HepG2 (cell line): ENCODE measurements at regions not wholly inside any gene's neighbourhood (a gene's known extent, or its start where the extent isn't known, plus 50 kb on each side); places are given as distances from the start of the nearest gene placed in this dataset.

ENCODE experiments used
- ATAC-seq: fragments of 200-7000 bp; cut with Tn5 transposase; 3 replicates; pipeline ENCODE4 v1.9.1; 2020; ENCODE audit warnings: mild to moderate bottlenecking, moderate library complexity
- BruUV-seq: library from RNA; stranded (reverse); fragments of 400-500 nt; replicated peaks from 2 replicates; lab custom pipeline; 2021; lab: Mats Ljungman, UMichigan
- CTCF ChIA-PET: fragments of 300-600 bp; formaldehyde crosslinking; extraction: SDS; loops from one replicate; lab custom pipeline; 2021; ENCODE audit warnings: low total read pairs, inconsistent platforms, low intra/inter-chr PET ratio; lab: Yijun Ruan, JAX
- POLR2A ChIA-PET: fragments of 350-600 bp; sonication (Branson Sonifier 250); formaldehyde crosslinking; loops from one replicate; lab custom pipeline; 2020; ENCODE audit warnings: antibody characterized with exemption, inconsistent platforms; lab: Yijun Ruan, JAX
- DNase-seq: peaks from one replicate; pipeline ENCODE4 v3.0.0-alpha.2; 2015; ENCODE audit warnings: low spot score
- FAIRE-seq: peaks from 3 replicates; lab custom pipeline; 2011; peaks lifted over from hg19 to GRCh38; lab: Jason Lieb, UNC
- H2AFZ ChIP-seq: one replicate; pipeline ENCODE4 v1.6.1; 2011; ENCODE audit warnings: low read length, inconsistent platforms
- H3K27ac ChIP-seq: fragments of 300-600 bp; 3 replicates; pipeline ENCODE4 v1.8.0; 2011; ENCODE audit warnings: mixed run types, mild to moderate bottlenecking, mixed read lengths, low read length, inconsistent platforms; ENCODE audit not compliant: insufficient read depth; ENCODE audit errors: extremely low read length
- H3K27me3 ChIP-seq, 2 experiments: fragments of 200-600 bp in 1 of 2; 2 replicates in 1 of 2; 3 replicates in 1 of 2; pipeline versions ENCODE4 v1.6.0 to v1.8.0; 2011; ENCODE audit warnings: low read length in 2 of 2, mild to moderate bottlenecking in 2 of 2, moderate library complexity in 2 of 2, inconsistent platforms in 1 of 2; ENCODE audit not compliant: insufficient read depth in 2 of 2, control insufficient read depth in 1 of 2
- H3K36me3 ChIP-seq, 2 experiments: fragments of 200-600 bp in 1 of 2; replicated peaks in 1 of 2; 2 replicates in 1 of 2; 3 replicates in 1 of 2; pipeline versions ENCODE4 v1.5.1 to v1.8.0; 2011; ENCODE audit warnings: low read length in 2 of 2, inconsistent platforms in 1 of 2; ENCODE audit not compliant: insufficient read depth in 2 of 2, control insufficient read depth in 1 of 2
- H3K4me1 ChIP-seq: 2 replicates; pipeline ENCODE4 v1.5.1; 2012; ENCODE audit warnings: low read length, inconsistent platforms; ENCODE audit not compliant: insufficient read depth
- H3K4me2 ChIP-seq: 2 replicates; pipeline ENCODE4 v1.6.0; 2011; ENCODE audit warnings: low read depth, low read length, inconsistent platforms
- H3K4me3 ChIP-seq, 3 experiments: fragments of 200-600 bp in 1 of 3; sonication (generic), shearing (Covaris generic) in 1 of 3; replicated peaks in 1 of 3; 2 replicates each; pipeline ENCODE4 v1.5.1; 2011 to 2016; ENCODE audit warnings: low read length in 3 of 3, inconsistent platforms in 2 of 3, low read depth in 2 of 3, mild to moderate bottlenecking in 2 of 3, control low read depth in 1 of 3, mixed read lengths in 1 of 3; ENCODE audit not compliant: insufficient read depth in 1 of 3
- H3K79me2 ChIP-seq: one replicate; pipeline ENCODE4 v1.6.1; 2011; ENCODE audit warnings: low read length, inconsistent platforms; ENCODE audit not compliant: insufficient read depth
- H3K9ac ChIP-seq: 2 replicates; pipeline ENCODE4 v1.6.0; 2011; ENCODE audit warnings: mild to moderate bottlenecking, low read depth, low read length, inconsistent platforms; ENCODE audit not compliant: insufficient read depth
- H3K9me3 ChIP-seq: 2 replicates; pipeline ENCODE4 v1.5.1; 2012; ENCODE audit warnings: mild to moderate bottlenecking, low read length
- H4K20me1 ChIP-seq: 2 replicates; pipeline ENCODE4 v1.6.0; 2011; ENCODE audit warnings: inconsistent platforms, mild to moderate bottlenecking, low read length, moderate library complexity; ENCODE audit not compliant: insufficient read depth
- ADNP ChIP-seq: sonication (generic); formaldehyde crosslinking; IDR thresholded peaks from 2 replicates; pipeline ENCODE4 v1.4.0; 2020; ENCODE audit warnings: missing genetic modification reagents
- AGO2 ChIP-seq: fragments of 200-400 bp; formaldehyde crosslinking; optimal IDR thresholded peaks from 2 replicates; pipeline ENCODE3; 2017; ENCODE audit warnings: mild to moderate bottlenecking, low read depth, low read length, moderate library complexity
- DR1 ChIP-seq: sonication (generic); formaldehyde crosslinking; IDR thresholded peaks from 2 replicates; pipeline ENCODE4 v1.8.0; 2021; ENCODE audit warnings: mild to moderate bottlenecking, missing genetic modification reagents, inconsistent platforms
- MAFF ChIP-seq: IDR thresholded peaks from 2 replicates; pipeline ENCODE4 v1.6.1; 2011; ENCODE audit warnings: low read depth, low read length, improper control_type of control experiment
- NR3C1 ChIP-seq: sonication (generic); formaldehyde crosslinking; IDR thresholded peaks from 2 replicates; pipeline ENCODE4 v1.4.0; 2020; ENCODE audit warnings: missing genetic modification reagents
- SIX4 ChIP-seq: sonication (generic); formaldehyde crosslinking; IDR thresholded peaks from 2 replicates; pipeline ENCODE4 v1.4.0; 2020; ENCODE audit warnings: missing genetic modification reagents
- TFAP4 ChIP-seq: sonication (generic); IDR thresholded peaks from 2 replicates; pipeline ENCODE4 v1.6.1; 2016; ENCODE audit warnings: low read depth, borderline replicate concordance
- ZBTB10 ChIP-seq: sonication (generic); formaldehyde crosslinking; IDR thresholded peaks from 2 replicates; pipeline ENCODE4 v1.4.0; 2020; ENCODE audit warnings: missing genetic modification reagents, borderline replicate concordance
- ZNF253 ChIP-seq: sonication (generic); formaldehyde crosslinking; IDR thresholded peaks from 2 replicates; pipeline ENCODE4 v1.8.0; 2022; ENCODE audit warnings: mild to moderate bottlenecking, missing genetic modification reagents, borderline replicate concordance
- ZNF33B ChIP-seq: sonication (generic); formaldehyde crosslinking; IDR thresholded peaks from 2 replicates; pipeline ENCODE4 v1.5.1; 2020; ENCODE audit warnings: mild to moderate bottlenecking, missing genetic modification reagents
- ZNF558 ChIP-seq: sonication (generic); formaldehyde crosslinking; IDR thresholded peaks from 2 replicates; pipeline ENCODE4 v1.9.0; 2022; ENCODE audit warnings: mild to moderate bottlenecking, missing genetic modification reagents, borderline replicate concordance
- ZNF709 ChIP-seq: sonication (generic); formaldehyde crosslinking; IDR thresholded peaks from 2 replicates; pipeline ENCODE4 v1.5.0; 2020; ENCODE audit warnings: mild to moderate bottlenecking, missing genetic modification reagents
- WGBS: methylation state at CpG from one replicate; pipeline ENCODE4 v1.1.6; 2017; ENCODE audit warnings: low lambda C conversion rate; 5-methylcytosine and 5-hydroxymethylcytosine counted together
- in situ Hi-C: cut with HindIII; loops from 2 replicates; pipeline ENCODE4 v1.10.0; 2017; ENCODE audit warnings: low pct_unique_long_range_greater_than_20kb; ENCODE audit not compliant: extremely low pct_ligation_motif_present
- intact Hi-C: fragments of 100-400 bp; cut with micrococcal nuclease; formaldehyde crosslinking; loops from one replicate; pipeline ENCODE4 v1.10.0; 2022; ENCODE audit not compliant: unreplicated experiment

DNA sequence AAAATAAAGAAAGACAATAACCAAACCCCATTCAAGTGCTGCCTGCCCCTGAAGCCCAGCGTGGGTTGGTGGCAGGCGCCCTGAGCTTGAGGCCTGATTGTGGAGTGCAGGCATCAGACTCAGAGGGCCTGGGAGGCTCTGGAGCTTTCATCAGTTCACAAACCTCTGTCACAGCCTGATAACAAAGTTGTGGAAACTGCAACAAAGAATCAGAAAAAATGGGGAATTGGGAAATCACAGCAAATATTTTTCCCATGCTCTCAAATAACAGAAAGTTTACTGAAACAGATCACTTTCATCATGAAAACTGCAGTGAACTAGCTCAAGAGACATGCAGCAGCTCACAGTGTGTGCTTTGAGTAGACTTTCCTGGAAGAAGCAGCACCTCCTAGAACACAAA, 793.6 kb downstream of the UQCRFS1 start:
- H3K9ac ChIP-seq = no peak overlapping the region
- DNase-seq (no peak), FAIRE-seq (no peak), ATAC-seq (no peak)
- no peaks in the 10 kb centered on the region for H3K4me1 ChIP-seq
- POLR2A ChIA-PET = no interaction called here
- no peaks in the 10 kb centered on the region for H3K27me3 ChIP-seq
- no peak overlapping the region for H3K4me3 ChIP-seq
- no peak overlapping the region for H3K4me2 ChIP-seq
- no peaks in the 10 kb centered on the region for H3K36me3 ChIP-seq
- 22% methylated on average over 2 of the region's 2 CpGs for WGBS
- H3K9me3 ChIP-seq = peaks cover 93% of the 10 kb centered on the region
- BruUV-seq = no TSS peak
- no peaks in the 10 kb centered on the region for H3K79me2 ChIP-seq
- no peak for TF ChIP-seq ZNF709 (CRISPR knock-in tag)
- TF ChIP-seq ZBTB10 = no peak
- TF ChIP-seq DR1 = no peak
- no peak for TF ChIP-seq AGO2
- TF ChIP-seq ZNF33B (CRISPR knock-in tag) = no peak
- TF ChIP-seq MAFF = no peak
- H4K20me1 ChIP-seq = no peaks in the 10 kb centered on the region
- no peak overlapping the region for H3K27ac ChIP-seq
- intact Hi-C loops = no loop called here
- in situ Hi-C loops = no loop called here
- H2AFZ ChIP-seq = no peak overlapping the region
- CTCF ChIA-PET = no interaction called here

DNA sequence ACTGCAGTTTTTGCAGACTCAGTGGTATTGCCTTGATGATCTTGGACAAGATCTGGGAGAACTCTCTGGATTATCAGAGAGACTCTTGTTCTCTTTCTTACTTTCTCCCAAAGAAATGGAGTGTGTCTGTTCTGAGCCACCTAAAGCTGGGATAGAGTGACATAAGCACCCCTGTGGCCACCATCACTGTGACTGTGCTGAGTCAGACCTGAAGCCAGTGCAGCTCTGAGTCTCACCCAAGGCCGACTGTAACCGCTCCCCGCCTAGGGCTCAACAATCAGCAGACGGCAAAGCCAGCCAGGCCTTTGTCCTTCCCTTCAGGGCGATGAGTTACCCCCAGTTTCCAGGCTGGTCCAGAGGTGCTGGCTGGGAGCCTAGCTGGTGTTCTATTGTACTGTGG, 795.6 kb downstream of the UQCRFS1 start:
- Histone ChIP-seq H3K79me2 (no peaks in the 10 kb centered on the region), H2AFZ (no peak overlapping the region), H3K9ac (no peak overlapping the region), H4K20me1 (no peaks in the 10 kb centered on the region), H3K4me3 (no peak overlapping the region), H3K9me3 (peaks cover 87% of the 10 kb centered on the region), H3K36me3 (no peaks in the 10 kb centered on the region), H3K27me3 (no peaks in the 10 kb centered on the region), H3K4me1 (no peaks in the 10 kb centered on the region), H3K4me2 (no peak overlapping the region), H3K27ac (no peak overlapping the region)
- DNase-seq = no peak
- TF ChIP-seq ADNP = no peak
- no peak for TF ChIP-seq TFAP4
- TF ChIP-seq ZNF558 (CRISPR knock-in tag) = no peak
- TF ChIP-seq SIX4 (CRISPR knock-in tag) = no peak
- no peak for TF ChIP-seq ZNF253 (CRISPR knock-in tag)
- no peak for TF ChIP-seq NR3C1 (CRISPR knock-in tag)
- ChIA-PET POLR2A (no interaction called here), CTCF (no interaction called here)
- in situ Hi-C loops (no loop called here), intact Hi-C loops (no loop called here)
- no peak for ATAC-seq
- FAIRE-seq = no peak
- WGBS = 42% methylated on average over 2 of the region's 5 CpGs
- no TSS peak for BruUV-seq
